HepG2 (cell line): ENCODE measurements at regions not wholly inside any gene's neighbourhood (a gene's known extent, or its start where the extent isn't known, plus 50 kb on each side); places are given as distances from the start of the nearest gene placed in this dataset.

Source experiments
- ATAC-seq: fragments of 200-7000 bp; cut with Tn5 transposase; 3 replicates; pipeline ENCODE4 v1.9.1; 2020; ENCODE audit warnings: mild to moderate bottlenecking, moderate library complexity
- BruUV-seq: library from RNA; stranded (reverse); fragments of 400-500 nt; replicated peaks from 2 replicates; lab custom pipeline; 2021; lab: Mats Ljungman, UMichigan
- CTCF ChIA-PET: fragments of 300-600 bp; formaldehyde crosslinking; extraction: SDS; loops from one replicate; lab custom pipeline; 2021; ENCODE audit warnings: low total read pairs, inconsistent platforms, low intra/inter-chr PET ratio; lab: Yijun Ruan, JAX
- POLR2A ChIA-PET: fragments of 350-600 bp; sonication (Branson Sonifier 250); formaldehyde crosslinking; loops from one replicate; lab custom pipeline; 2020; ENCODE audit warnings: antibody characterized with exemption, inconsistent platforms; lab: Yijun Ruan, JAX
- DNase-seq: peaks from one replicate; pipeline ENCODE4 v3.0.0-alpha.2; 2015; ENCODE audit warnings: low spot score
- FAIRE-seq: peaks from 3 replicates; lab custom pipeline; 2011; peaks lifted over from hg19 to GRCh38; lab: Jason Lieb, UNC
- H2AFZ ChIP-seq: one replicate; pipeline ENCODE4 v1.6.1; 2011; ENCODE audit warnings: low read length, inconsistent platforms
- H3K27ac ChIP-seq: fragments of 300-600 bp; 3 replicates; pipeline ENCODE4 v1.8.0; 2011; ENCODE audit warnings: mixed run types, mild to moderate bottlenecking, mixed read lengths, low read length, inconsistent platforms; ENCODE audit not compliant: insufficient read depth; ENCODE audit errors: extremely low read length
- H3K27me3 ChIP-seq, 2 experiments: fragments of 200-600 bp in 1 of 2; 2 replicates in 1 of 2; 3 replicates in 1 of 2; pipeline versions ENCODE4 v1.6.0 to v1.8.0; 2011; ENCODE audit warnings: low read length in 2 of 2, mild to moderate bottlenecking in 2 of 2, moderate library complexity in 2 of 2, inconsistent platforms in 1 of 2; ENCODE audit not compliant: insufficient read depth in 2 of 2, control insufficient read depth in 1 of 2
- H3K36me3 ChIP-seq, 2 experiments: fragments of 200-600 bp in 1 of 2; replicated peaks in 1 of 2; 2 replicates in 1 of 2; 3 replicates in 1 of 2; pipeline versions ENCODE4 v1.5.1 to v1.8.0; 2011; ENCODE audit warnings: low read length in 2 of 2, inconsistent platforms in 1 of 2; ENCODE audit not compliant: insufficient read depth in 2 of 2, control insufficient read depth in 1 of 2
- H3K4me1 ChIP-seq: 2 replicates; pipeline ENCODE4 v1.5.1; 2012; ENCODE audit warnings: low read length, inconsistent platforms; ENCODE audit not compliant: insufficient read depth
- H3K4me2 ChIP-seq: 2 replicates; pipeline ENCODE4 v1.6.0; 2011; ENCODE audit warnings: low read depth, low read length, inconsistent platforms
- H3K4me3 ChIP-seq, 3 experiments: fragments of 200-600 bp in 1 of 3; sonication (generic), shearing (Covaris generic) in 1 of 3; replicated peaks in 1 of 3; 2 replicates each; pipeline ENCODE4 v1.5.1; 2011 to 2016; ENCODE audit warnings: low read length in 3 of 3, inconsistent platforms in 2 of 3, low read depth in 2 of 3, mild to moderate bottlenecking in 2 of 3, control low read depth in 1 of 3, mixed read lengths in 1 of 3; ENCODE audit not compliant: insufficient read depth in 1 of 3
- H3K79me2 ChIP-seq: one replicate; pipeline ENCODE4 v1.6.1; 2011; ENCODE audit warnings: low read length, inconsistent platforms; ENCODE audit not compliant: insufficient read depth
- H3K9ac ChIP-seq: 2 replicates; pipeline ENCODE4 v1.6.0; 2011; ENCODE audit warnings: mild to moderate bottlenecking, low read depth, low read length, inconsistent platforms; ENCODE audit not compliant: insufficient read depth
- H3K9me3 ChIP-seq: 2 replicates; pipeline ENCODE4 v1.5.1; 2012; ENCODE audit warnings: mild to moderate bottlenecking, low read length
- H4K20me1 ChIP-seq: 2 replicates; pipeline ENCODE4 v1.6.0; 2011; ENCODE audit warnings: inconsistent platforms, mild to moderate bottlenecking, low read length, moderate library complexity; ENCODE audit not compliant: insufficient read depth
- ATRX ChIP-seq: sonication (generic); formaldehyde crosslinking; IDR thresholded peaks from 2 replicates; pipeline ENCODE4 v1.4.0; 2020; ENCODE audit warnings: missing genetic modification reagents, borderline replicate concordance
- EED ChIP-seq: sonication (generic); formaldehyde crosslinking; IDR thresholded peaks from 2 replicates; pipeline ENCODE4 v1.5.0; 2020; ENCODE audit warnings: mild to moderate bottlenecking, missing genetic modification reagents
- SIX1 ChIP-seq: sonication (generic); formaldehyde crosslinking; IDR thresholded peaks from 2 replicates; pipeline ENCODE4 v1.4.0; 2020; ENCODE audit warnings: missing genetic modification reagents, borderline replicate concordance
- TRAFD1 ChIP-seq: sonication (generic); formaldehyde crosslinking; IDR thresholded peaks from 2 replicates; pipeline ENCODE4 v1.5.1; 2020; ENCODE audit warnings: missing genetic modification reagents, mild to moderate bottlenecking, borderline replicate concordance
- ZBTB46 ChIP-seq: sonication (generic); formaldehyde crosslinking; IDR thresholded peaks from 2 replicates; pipeline ENCODE4 v1.4.0; 2020; ENCODE audit warnings: mild to moderate bottlenecking, missing genetic modification reagents, borderline replicate concordance
- ZFY ChIP-seq: sonication (generic); formaldehyde crosslinking; IDR thresholded peaks from 2 replicates; pipeline ENCODE4 v1.4.0; 2020; ENCODE audit warnings: missing genetic modification reagents
- ZNF414 ChIP-seq: sonication (generic); formaldehyde crosslinking; IDR thresholded peaks from 2 replicates; pipeline ENCODE4 v1.5.0; 2020; ENCODE audit warnings: missing genetic modification reagents
- ZNF543 ChIP-seq: sonication (generic); formaldehyde crosslinking; IDR thresholded peaks from 2 replicates; pipeline ENCODE4 v1.4.0; 2020; ENCODE audit warnings: mild to moderate bottlenecking, missing genetic modification reagents
- ZNF567 ChIP-seq: sonication (generic); formaldehyde crosslinking; IDR thresholded peaks from 2 replicates; pipeline ENCODE4 v1.8.1; 2023; ENCODE audit warnings: mild to moderate bottlenecking, missing genetic modification reagents, borderline replicate concordance
- ZNF607 ChIP-seq: sonication (generic); formaldehyde crosslinking; IDR thresholded peaks from 2 replicates; pipeline ENCODE4 v1.5.1; 2020; ENCODE audit warnings: missing genetic modification reagents, mild to moderate bottlenecking, borderline replicate concordance
- ZNF674 ChIP-seq: sonication (generic); formaldehyde crosslinking; IDR thresholded peaks from 2 replicates; pipeline ENCODE4 v1.5.0; 2020; ENCODE audit warnings: low read depth, mild to moderate bottlenecking, missing genetic modification reagents
- ZSCAN25 ChIP-seq: sonication (generic); formaldehyde crosslinking; IDR thresholded peaks from 2 replicates; pipeline ENCODE4 v1.8.0; 2022; ENCODE audit warnings: mild to moderate bottlenecking, missing genetic modification reagents
- WGBS: methylation state at CpG from one replicate; pipeline ENCODE4 v1.1.6; 2017; ENCODE audit warnings: low lambda C conversion rate; 5-methylcytosine and 5-hydroxymethylcytosine counted together
- in situ Hi-C: cut with HindIII; loops from 2 replicates; pipeline ENCODE4 v1.10.0; 2017; ENCODE audit warnings: low pct_unique_long_range_greater_than_20kb; ENCODE audit not compliant: extremely low pct_ligation_motif_present
- intact Hi-C: fragments of 100-400 bp; cut with micrococcal nuclease; formaldehyde crosslinking; loops from one replicate; pipeline ENCODE4 v1.10.0; 2022; ENCODE audit not compliant: unreplicated experiment

GRCh38 chr2:42970151-42970550 is 177.8 kb upstream of the HAAO start:
- DNase-seq: no peak
- H3K4me1 ChIP-seq: peaks cover 89% of the 10 kb centered on the region
- no peak overlapping the region for H3K9ac ChIP-seq
- no peak for ATAC-seq
- POLR2A ChIA-PET: interaction anchor here (1.0 kb wide), 1 partner anchor 8 kb away, joined by 3 read pairs; no protein-coding TSS in a partner anchor
- H3K27ac ChIP-seq: no peak overlapping the region
- no peaks in the 10 kb centered on the region for H4K20me1 ChIP-seq
- TF ChIP-seq ZFY (CRISPR knock-in tag) (no peak), SIX1 (CRISPR knock-in tag) (no peak), ZNF543 (CRISPR knock-in tag) (no peak), ZBTB46 (CRISPR knock-in tag) (no peak), ZNF567 (no peak), ZSCAN25 (no peak), EED (no peak), ZNF414 (CRISPR knock-in tag) (no peak), ZNF607 (CRISPR knock-in tag) (no peak), ATRX (CRISPR knock-in tag) (no peak), TRAFD1 (no peak), ZNF674 (CRISPR knock-in tag) (no peak)
- CTCF ChIA-PET: no interaction called here
- WGBS: 99% methylated on average over 3 of the region's 3 CpGs
- FAIRE-seq: no peak
- BruUV-seq: no TSS peak
- H3K4me2 ChIP-seq: no peak overlapping the region
- H2AFZ ChIP-seq: no peak overlapping the region
- no peaks in the 10 kb centered on the region for H3K27me3 ChIP-seq
- in situ Hi-C loops (no loop called here), intact Hi-C loops (loop anchor here (10.0 kb wide), 1 partner anchor 515 kb away; no protein-coding TSS in a partner anchor)
- H3K36me3 ChIP-seq: no peaks in the 10 kb centered on the region
- H3K79me2 ChIP-seq: no peaks in the 10 kb centered on the region
- H3K9me3 ChIP-seq: no peaks in the 10 kb centered on the region
- H3K4me3 ChIP-seq: no peak overlapping the region
